ENCODE measurements at regions not wholly inside any gene's neighbourhood (a gene's known extent, or its start where the extent isn't known, plus 50 kb on each side); places are given as distances from the start of the nearest gene placed in this dataset.

DNA sequence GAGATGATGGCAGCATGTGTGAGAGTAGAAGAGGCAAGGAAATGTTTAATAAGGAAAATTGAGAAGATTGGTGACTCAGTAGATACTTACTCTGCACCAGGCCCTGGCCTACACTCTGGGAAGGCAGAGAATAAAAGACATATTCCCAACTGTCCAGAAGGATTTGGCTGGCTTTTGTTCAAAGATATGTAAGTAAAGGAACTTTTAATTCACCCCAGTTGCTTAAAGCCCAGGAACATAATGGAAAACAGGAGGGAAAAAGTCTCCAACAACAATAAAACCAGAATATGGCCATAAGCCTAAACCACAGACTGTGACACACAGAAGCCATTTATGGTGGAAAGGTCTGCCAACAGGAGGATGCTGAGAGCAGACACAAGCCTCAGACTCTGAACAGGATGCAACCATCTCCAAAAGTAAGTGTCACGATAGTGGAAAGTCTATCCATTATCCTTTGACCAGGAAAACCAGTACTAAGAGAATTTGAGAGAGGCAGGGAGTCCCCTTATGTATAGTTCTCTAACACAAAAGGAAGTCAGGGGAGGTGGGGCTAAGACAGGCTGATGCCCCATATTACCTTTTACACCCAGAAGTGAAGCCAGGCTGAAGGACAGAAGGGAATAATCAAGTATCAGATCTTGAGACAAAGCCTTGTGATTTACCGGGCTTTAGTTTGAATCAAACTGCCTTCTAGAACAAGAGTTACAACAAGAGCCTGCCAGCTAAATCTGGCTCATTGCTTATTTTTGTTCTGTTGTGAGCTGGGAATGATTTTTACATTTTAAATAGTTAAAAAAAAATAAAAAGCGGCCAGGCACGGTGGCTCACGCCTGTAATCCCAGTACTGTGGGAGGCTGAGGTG lies 169.5 kb upstream of the STARD13 start:
- TF ChIP-seq, protein P1, sequence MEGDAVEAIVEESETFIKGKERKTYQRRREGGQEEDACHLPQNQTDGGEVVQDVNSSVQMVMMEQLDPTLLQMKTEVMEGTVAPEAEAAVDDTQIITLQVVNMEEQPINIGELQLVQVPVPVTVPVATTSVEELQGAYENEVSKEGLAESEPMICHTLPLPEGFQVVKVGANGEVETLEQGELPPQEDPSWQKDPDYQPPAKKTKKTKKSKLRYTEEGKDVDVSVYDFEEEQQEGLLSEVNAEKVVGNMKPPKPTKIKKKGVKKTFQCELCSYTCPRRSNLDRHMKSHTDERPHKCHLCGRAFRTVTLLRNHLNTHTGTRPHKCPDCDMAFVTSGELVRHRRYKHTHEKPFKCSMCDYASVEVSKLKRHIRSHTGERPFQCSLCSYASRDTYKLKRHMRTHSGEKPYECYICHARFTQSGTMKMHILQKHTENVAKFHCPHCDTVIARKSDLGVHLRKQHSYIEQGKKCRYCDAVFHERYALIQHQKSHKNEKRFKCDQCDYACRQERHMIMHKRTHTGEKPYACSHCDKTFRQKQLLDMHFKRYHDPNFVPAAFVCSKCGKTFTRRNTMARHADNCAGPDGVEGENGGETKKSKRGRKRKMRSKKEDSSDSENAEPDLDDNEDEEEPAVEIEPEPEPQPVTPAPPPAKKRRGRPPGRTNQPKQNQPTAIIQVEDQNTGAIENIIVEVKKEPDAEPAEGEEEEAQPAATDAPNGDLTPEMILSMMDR (IDR thresholded peaks at IDR 0.05; ENCODE audit: borderline replicate concordance, control extremely low read depth, extremely low read depth, insufficient read depth, missing control alignments), result no peak
- no peak for DNase-seq (ENCODE audit: low spot score)
- in situ Hi-C loops (cut with MboI; ENCODE audit: low sequenced_read_pairs, unreplicated experiment), result no loop called here

DNA sequence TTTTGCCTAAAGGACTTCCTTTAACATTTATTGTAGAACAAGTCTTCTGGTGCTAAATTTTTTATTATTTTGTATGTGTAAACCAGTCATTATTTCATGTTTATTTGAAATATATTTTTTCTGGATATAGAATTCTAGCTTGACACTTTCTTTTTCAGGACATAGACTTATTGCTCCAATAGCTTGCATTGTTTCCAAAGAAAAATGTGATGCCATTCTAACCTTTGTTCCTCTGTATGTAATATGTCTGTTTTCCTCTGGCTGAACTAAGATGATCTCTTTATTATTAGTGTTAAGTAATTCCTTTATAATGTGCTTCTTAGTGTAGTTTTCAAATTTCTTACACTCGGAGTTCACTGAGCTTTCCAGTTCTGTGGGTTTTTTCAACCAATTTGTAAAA lies 174.1 kb upstream of the STARD13 start:
- TF ChIP-seq, protein P1 (IDR thresholded peaks at IDR 0.05; ENCODE audit: borderline replicate concordance, control extremely low read depth, extremely low read depth, insufficient read depth, missing control alignments), result no peak
- DNase-seq (ENCODE audit: low spot score), result no peak
- in situ Hi-C loops (cut with MboI; ENCODE audit: low sequenced_read_pairs, unreplicated experiment), result no loop called here

DNA sequence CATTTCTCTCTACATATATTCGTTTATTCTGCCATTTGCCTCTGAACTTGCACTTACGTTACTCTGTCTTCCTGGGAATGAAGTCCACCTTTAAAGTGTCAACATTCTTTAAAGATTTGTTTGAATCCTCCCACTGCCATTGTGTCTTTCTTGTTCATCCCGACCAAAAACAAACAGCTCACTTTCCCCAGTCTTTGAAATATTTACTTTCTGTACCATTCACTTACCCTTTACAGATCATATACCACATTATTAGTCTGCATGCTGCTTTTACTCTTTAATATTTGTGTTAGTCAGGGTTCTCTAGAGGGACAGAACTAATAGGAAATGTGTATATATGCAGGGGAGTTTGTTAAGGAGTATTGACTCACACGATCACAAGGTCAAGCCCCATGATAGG lies 176.6 kb upstream of the STARD13 start:
- TF ChIP-seq, protein P1 (IDR thresholded peaks at IDR 0.05; ENCODE audit: borderline replicate concordance, control extremely low read depth, extremely low read depth, insufficient read depth, missing control alignments), result no peak
- no peak for DNase-seq (ENCODE audit: low spot score)
- in situ Hi-C loops (cut with MboI; ENCODE audit: low sequenced_read_pairs, unreplicated experiment), result no loop called here

DNA sequence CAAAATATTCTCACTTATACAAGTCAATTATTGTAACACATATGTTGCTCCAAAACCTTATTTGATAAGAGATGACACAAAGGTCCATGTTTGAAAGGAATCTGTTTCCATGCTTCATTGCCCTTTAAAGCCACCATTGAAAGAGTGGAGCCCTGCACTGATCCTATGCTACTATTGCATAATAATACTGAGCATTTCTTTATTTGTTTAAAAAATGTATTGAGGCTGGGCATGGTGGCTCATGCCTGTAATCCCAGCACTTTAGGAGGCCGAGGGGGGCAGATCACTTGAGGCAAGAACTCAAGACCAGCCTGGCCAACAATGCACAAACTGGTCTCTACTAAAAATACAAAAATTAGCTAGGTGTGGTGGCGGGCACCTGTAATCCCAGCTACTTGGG lies 178.8 kb upstream of the STARD13 start:
- in situ Hi-C loops (cut with MboI; ENCODE audit: low sequenced_read_pairs, unreplicated experiment), result no loop called here
- no peak for DNase-seq (ENCODE audit: low spot score)
- TF ChIP-seq, protein P1 (IDR thresholded peaks at IDR 0.05; ENCODE audit: borderline replicate concordance, control extremely low read depth, extremely low read depth, insufficient read depth, missing control alignments), result no peak

DNA sequence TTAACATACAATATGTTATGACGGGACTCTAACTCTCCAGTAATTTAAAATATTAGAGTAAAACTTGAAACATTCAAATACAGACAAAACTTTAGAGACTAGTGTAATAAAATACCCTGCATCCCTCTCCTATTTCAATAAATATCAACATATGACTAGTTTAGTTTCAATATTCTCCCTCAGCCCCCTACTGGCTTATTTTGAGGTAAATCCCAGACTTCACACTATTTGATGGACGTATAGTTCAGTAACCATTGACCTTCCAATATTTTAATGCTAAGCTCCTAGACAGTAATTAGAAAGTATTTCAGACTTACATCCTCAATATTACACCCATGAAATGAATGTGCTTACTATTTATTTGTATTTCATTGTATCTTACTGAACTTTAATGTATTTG lies 180.7 kb upstream of the STARD13 start:
- no peak for DNase-seq (ENCODE audit: low spot score)
- TF ChIP-seq, protein P1 (IDR thresholded peaks at IDR 0.05; ENCODE audit: borderline replicate concordance, control extremely low read depth, extremely low read depth, insufficient read depth, missing control alignments), result no peak
- in situ Hi-C loops (cut with MboI; ENCODE audit: low sequenced_read_pairs, unreplicated experiment), result no loop called here

DNA sequence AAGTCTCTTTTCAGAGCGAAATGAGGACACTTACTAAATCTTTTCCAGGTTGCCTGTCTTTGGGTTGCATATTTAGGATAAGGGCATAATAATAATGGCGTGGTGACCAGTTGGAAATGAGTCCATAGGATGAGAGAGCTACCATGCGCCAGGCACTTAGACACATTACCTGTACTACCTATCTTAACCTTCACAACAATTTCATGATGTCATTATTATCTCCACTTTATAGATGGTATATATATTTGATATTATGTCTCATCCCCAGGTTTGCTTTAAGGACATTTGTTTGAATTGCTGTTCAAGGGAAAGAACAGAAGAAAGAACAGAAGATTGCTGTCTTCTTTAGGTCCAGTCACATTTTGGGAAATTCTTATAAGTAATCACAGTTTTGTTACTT lies 182.0 kb upstream of the STARD13 start:
- TF ChIP-seq, protein P1 (IDR thresholded peaks at IDR 0.05; ENCODE audit: borderline replicate concordance, control extremely low read depth, extremely low read depth, insufficient read depth, missing control alignments), result no peak
- no peak for DNase-seq (ENCODE audit: low spot score)
- in situ Hi-C loops (cut with MboI; ENCODE audit: low sequenced_read_pairs, unreplicated experiment), result no loop called here

Measured in GM13976 (cell line).